Neural progenitor cell (in vitro differentiated cells): ENCODE measurements at regions not wholly inside any gene's neighbourhood (a gene's known extent, or its start where the extent isn't known, plus 50 kb on each side); places are given as distances from the start of the nearest gene placed in this dataset.

Source experiments
- DNase-seq: peaks from one replicate; pipeline ENCODE4 v3.0.0-alpha.2; 2016; ENCODE audit warnings: low spot score
- H2AFZ ChIP-seq: fragments of 200-600 bp; sonication (generic); replicated peaks from 2 replicates; pipeline ENCODE4 v1.6.1; 2016; ENCODE audit warnings: antibody characterized with exemption
- H3F3A ChIP-seq: fragments of 200-600 bp; sonication (generic); 2 replicates; pipeline ENCODE4 v1.6.1; 2016; ENCODE audit warnings: antibody characterized with exemption, low read depth
- H3K27ac ChIP-seq: fragments of 200-600 bp; sonication (generic); 2 replicates; pipeline ENCODE4 v1.5.1; 2016; ENCODE audit warnings: mild to moderate bottlenecking
- H3K27me3 ChIP-seq: fragments of 200-600 bp; sonication (generic); 2 replicates; pipeline ENCODE4 v1.6.1; 2016; ENCODE audit warnings: mild to moderate bottlenecking, moderate library complexity
- H3K36me3 ChIP-seq: fragments of 200-600 bp; sonication (generic); 2 replicates; pipeline ENCODE4 v1.5.1; 2016
- H3K4me1 ChIP-seq: fragments of 200-600 bp; sonication (generic); 2 replicates; pipeline ENCODE4 v1.6.1; 2016; ENCODE audit warnings: mixed run types
- H3K4me2 ChIP-seq: fragments of 200-600 bp; sonication (generic); 2 replicates; pipeline ENCODE4 v1.6.1; 2016
- H3K4me3 ChIP-seq: fragments of 200-600 bp; sonication (generic); 2 replicates; pipeline ENCODE4 v1.5.1; 2016
- H3K79me2 ChIP-seq: fragments of 200-600 bp; sonication (generic); 2 replicates; pipeline ENCODE4 v1.6.1; 2016; ENCODE audit warnings: low read depth
- H3K9ac ChIP-seq: fragments of 200-600 bp; sonication (generic); 2 replicates; pipeline ENCODE4 v1.6.1; 2016
- H3K9me3 ChIP-seq: fragments of 200-600 bp; sonication (generic); 2 replicates; pipeline ENCODE4 v1.5.1; 2016; ENCODE audit warnings: low read depth
- H4K20me1 ChIP-seq: fragments of 200-600 bp; sonication (generic); 2 replicates; pipeline ENCODE4 v1.6.1; 2016; ENCODE audit warnings: low read depth
- H3K27ac Mint-ChIP-seq: 3 replicates; pipeline ENCODE4 v1.8.0; 2021; ENCODE audit warnings: mixed read lengths
- H3K27me3 Mint-ChIP-seq: 2 replicates; pipeline ENCODE4 v1.8.0; 2022; ENCODE audit warnings: low read depth, mild to moderate bottlenecking, inconsistent platforms, moderate library complexity, mixed read lengths; ENCODE audit not compliant: insufficient read depth
- H3K36me3 Mint-ChIP-seq: 3 replicates; pipeline ENCODE4 v1.8.0; 2021; ENCODE audit warnings: mixed read lengths
- H3K4me1 Mint-ChIP-seq: 3 replicates; pipeline ENCODE4 v1.8.0; 2021; ENCODE audit warnings: mixed read lengths
- H3K4me3 Mint-ChIP-seq: 3 replicates; pipeline ENCODE4 v1.8.0; 2021; ENCODE audit warnings: mild to moderate bottlenecking, moderate library complexity, mixed read lengths
- H3K9me3 Mint-ChIP-seq: 3 replicates; pipeline ENCODE4 v1.8.0; 2020; ENCODE audit warnings: mixed read lengths
- EZH2 ChIP-seq: fragments of 200-600 bp; sonication (generic); IDR thresholded peaks from 2 replicates; pipeline ENCODE4 v1.6.1; 2017; ENCODE audit warnings: antibody characterized with exemption, mild to moderate bottlenecking, moderate library complexity
- EZH2phosphoT487 ChIP-seq: fragments of 200-600 bp; sonication (generic); IDR thresholded peaks from 2 replicates; pipeline ENCODE4 v1.6.1; 2017; ENCODE audit warnings: antibody characterized with exemption
- TF ChIP-seq, protein P1 (sequence below): fragments of 200-600 bp; sonication (generic); IDR thresholded peaks from 2 replicates; pipeline ENCODE4 v1.5.1; 2017; ENCODE audit warnings: antibody characterized with exemption, mild to moderate bottlenecking

DNA sequence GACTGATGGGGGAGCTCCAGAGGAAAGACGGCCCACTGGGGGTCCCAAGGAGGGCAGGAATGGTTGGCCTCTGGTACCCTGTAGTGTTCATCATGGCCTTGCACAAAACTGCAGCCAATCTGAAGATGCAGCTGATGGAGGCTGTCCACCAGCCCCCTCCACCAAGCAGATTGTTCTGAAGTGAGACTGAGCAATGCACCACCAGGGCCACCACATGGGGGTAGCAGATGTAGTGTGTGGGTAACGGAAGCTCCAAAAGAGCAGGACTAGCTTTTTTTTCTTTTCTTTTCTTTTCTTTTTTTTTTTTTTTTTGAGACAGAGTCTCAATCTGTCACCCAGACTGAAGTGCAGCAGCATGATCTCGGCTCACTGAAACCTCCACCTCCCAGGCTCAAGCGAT, 181.0 kb upstream of the MYLIP start:
- no peaks in the 10 kb centered on the region for H3F3A ChIP-seq
- no peaks in the 10 kb centered on the region for H3K79me2 ChIP-seq
- H3K4me3 ChIP-seq, result no peak overlapping the region
- no peaks in the 10 kb centered on the region for H3K27me3 ChIP-seq
- no peak for DNase-seq
- H3K9me3 Mint-ChIP-seq, result no peaks in the 10 kb centered on the region
- no peak overlapping the region for H3K27ac ChIP-seq
- H3K4me1 Mint-ChIP-seq, result peaks cover 11% of the 10 kb centered on the region
- peaks cover 7% of the 10 kb centered on the region for H3K4me1 ChIP-seq
- H4K20me1 ChIP-seq, result no peaks in the 10 kb centered on the region
- H3K27me3 Mint-ChIP-seq, result peaks cover 3% of the 10 kb centered on the region
- H3K9ac ChIP-seq, result no peak overlapping the region
- no peaks in the 10 kb centered on the region for H3K36me3 Mint-ChIP-seq
- no peak overlapping the region for H3K27ac Mint-ChIP-seq
- no peak overlapping the region for H2AFZ ChIP-seq
- no peaks in the 10 kb centered on the region for H3K9me3 ChIP-seq
- H3K36me3 ChIP-seq, result no peaks in the 10 kb centered on the region
- H3K4me2 ChIP-seq, result no peak overlapping the region
- no peak overlapping the region for H3K4me3 Mint-ChIP-seq
- TF ChIP-seq EZH2phosphoT487, result no peak
- TF ChIP-seq, protein P1, sequence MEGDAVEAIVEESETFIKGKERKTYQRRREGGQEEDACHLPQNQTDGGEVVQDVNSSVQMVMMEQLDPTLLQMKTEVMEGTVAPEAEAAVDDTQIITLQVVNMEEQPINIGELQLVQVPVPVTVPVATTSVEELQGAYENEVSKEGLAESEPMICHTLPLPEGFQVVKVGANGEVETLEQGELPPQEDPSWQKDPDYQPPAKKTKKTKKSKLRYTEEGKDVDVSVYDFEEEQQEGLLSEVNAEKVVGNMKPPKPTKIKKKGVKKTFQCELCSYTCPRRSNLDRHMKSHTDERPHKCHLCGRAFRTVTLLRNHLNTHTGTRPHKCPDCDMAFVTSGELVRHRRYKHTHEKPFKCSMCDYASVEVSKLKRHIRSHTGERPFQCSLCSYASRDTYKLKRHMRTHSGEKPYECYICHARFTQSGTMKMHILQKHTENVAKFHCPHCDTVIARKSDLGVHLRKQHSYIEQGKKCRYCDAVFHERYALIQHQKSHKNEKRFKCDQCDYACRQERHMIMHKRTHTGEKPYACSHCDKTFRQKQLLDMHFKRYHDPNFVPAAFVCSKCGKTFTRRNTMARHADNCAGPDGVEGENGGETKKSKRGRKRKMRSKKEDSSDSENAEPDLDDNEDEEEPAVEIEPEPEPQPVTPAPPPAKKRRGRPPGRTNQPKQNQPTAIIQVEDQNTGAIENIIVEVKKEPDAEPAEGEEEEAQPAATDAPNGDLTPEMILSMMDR, result no peak
- TF ChIP-seq EZH2, result no peak

DNA sequence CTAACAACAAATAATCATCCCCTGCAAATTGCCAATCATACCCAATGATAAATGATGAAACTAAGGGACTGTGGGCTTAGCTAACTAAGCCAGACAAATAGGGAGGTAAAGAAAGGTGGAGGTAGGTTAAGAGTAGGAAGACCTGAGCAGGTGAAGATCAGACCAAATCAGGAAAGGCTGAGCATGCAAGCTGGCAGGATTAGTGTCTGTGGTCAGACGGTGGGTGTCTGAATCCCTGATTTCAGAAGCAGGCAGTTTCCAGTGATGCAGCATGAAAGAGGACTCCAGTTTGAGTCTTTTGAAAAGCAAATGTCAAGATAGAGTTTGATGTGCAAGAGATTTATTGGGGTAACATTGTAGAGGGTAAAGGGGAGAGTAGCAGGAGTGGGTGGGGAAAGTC, 181.4 kb upstream of the MYLIP start:
- peaks cover 7% of the 10 kb centered on the region for H3K4me1 ChIP-seq
- Mint-ChIP-seq H3K27me3 (peaks cover 3% of the 10 kb centered on the region), H3K36me3 (no peaks in the 10 kb centered on the region), H3K4me1 (peaks cover 11% of the 10 kb centered on the region), H3K27ac (no peak overlapping the region), H3K4me3 (no peak overlapping the region), H3K9me3 (no peaks in the 10 kb centered on the region)
- TF ChIP-seq, protein P1, result no peak
- no peak for TF ChIP-seq EZH2phosphoT487
- no peak for TF ChIP-seq EZH2
- no peak for DNase-seq
- no peaks in the 10 kb centered on the region for H3K79me2 ChIP-seq
- H4K20me1 ChIP-seq, result no peaks in the 10 kb centered on the region
- no peak overlapping the region for H3K4me2 ChIP-seq
- H3K4me3 ChIP-seq, result no peak overlapping the region
- H3K36me3 ChIP-seq, result no peaks in the 10 kb centered on the region
- H3K9me3 ChIP-seq, result no peaks in the 10 kb centered on the region
- H2AFZ ChIP-seq, result no peak overlapping the region
- no peak overlapping the region for H3K27ac ChIP-seq
- H3K9ac ChIP-seq, result no peak overlapping the region
- no peaks in the 10 kb centered on the region for H3K27me3 ChIP-seq
- H3F3A ChIP-seq, result no peaks in the 10 kb centered on the region

DNA sequence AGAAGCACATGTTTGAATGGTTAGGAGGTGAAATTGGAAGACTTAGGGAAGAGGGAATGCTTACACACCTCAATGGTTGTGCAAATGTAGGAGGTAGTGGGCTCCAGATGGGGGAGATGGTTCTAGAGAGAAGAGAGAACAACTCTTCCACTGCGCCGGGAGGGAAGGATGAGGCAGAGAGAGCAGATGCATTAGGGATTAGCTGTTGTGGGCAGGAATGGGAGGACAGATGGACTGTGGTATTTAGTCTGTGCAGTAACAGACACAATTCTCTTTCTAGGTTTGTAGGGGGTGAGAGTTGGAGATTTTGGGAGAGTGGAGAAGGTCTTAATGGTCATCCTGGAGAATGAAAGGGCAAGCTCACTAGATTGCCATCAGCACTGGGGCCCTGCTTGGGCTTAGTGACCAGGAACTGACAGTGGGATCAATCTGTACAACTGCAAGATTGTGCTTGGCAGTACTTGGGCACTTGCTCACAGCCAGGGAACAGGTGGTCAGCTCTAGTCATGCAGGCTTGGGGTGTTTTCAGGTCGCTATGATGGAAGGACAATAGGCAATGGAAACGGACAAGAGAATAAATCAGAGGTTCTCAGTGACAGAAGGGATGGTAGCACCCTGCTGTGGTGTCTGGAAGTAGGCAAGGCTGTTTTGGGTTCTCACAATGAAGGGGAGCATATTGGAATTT, 182.0 kb upstream of the MYLIP start:
- Histone ChIP-seq H3K27ac (no peak overlapping the region), H3K4me3 (no peak overlapping the region), H3K27me3 (no peaks in the 10 kb centered on the region), H3K4me1 (peaks cover 7% of the 10 kb centered on the region), H4K20me1 (no peaks in the 10 kb centered on the region), H3K79me2 (no peaks in the 10 kb centered on the region), H3K9ac (no peak overlapping the region), H3K9me3 (no peaks in the 10 kb centered on the region), H2AFZ (no peak overlapping the region), H3K36me3 (no peaks in the 10 kb centered on the region), H3K4me2 (no peak overlapping the region), H3F3A (no peaks in the 10 kb centered on the region)
- no peaks in the 10 kb centered on the region for H3K36me3 Mint-ChIP-seq
- peaks cover 11% of the 10 kb centered on the region for H3K4me1 Mint-ChIP-seq
- H3K9me3 Mint-ChIP-seq, result no peaks in the 10 kb centered on the region
- H3K27ac Mint-ChIP-seq, result no peak overlapping the region
- H3K27me3 Mint-ChIP-seq, result peaks cover 3% of the 10 kb centered on the region
- no peak for TF ChIP-seq EZH2
- no peak for TF ChIP-seq EZH2phosphoT487
- TF ChIP-seq, protein P1, result no peak
- DNase-seq, result no peak
- H3K4me3 Mint-ChIP-seq, result no peak overlapping the region
